ENCODE measurements at regions not wholly inside any gene's neighbourhood (a gene's known extent, or its start where the extent isn't known, plus 50 kb on each side); places are given as distances from the start of the nearest gene placed in this dataset.

- TF ChIP-seq CTCF (IDR thresholded peaks at IDR 0.05) = no peak
- TF ChIP-seq JUN (CRISPR knock-in tag; IDR thresholded peaks at IDR 0.05) = no peak
- TF ChIP-seq MAX (CRISPR knock-in tag; IDR thresholded peaks at IDR 0.05) = no peak
- TF ChIP-seq FOXP1 (CRISPR knock-in tag; IDR thresholded peaks at IDR 0.05; ENCODE audit: borderline replicate concordance) = no peak
- no peak for TF ChIP-seq ZSCAN18 (CRISPR knock-in tag; IDR thresholded peaks at IDR 0.05)
- TF ChIP-seq E2F4 (CRISPR knock-in tag; IDR thresholded peaks at IDR 0.05; ENCODE audit: borderline replicate concordance, low read depth) = no peak
Observed at GRCh38 chr3:74009961-74010844, 385.5 kb upstream of the PDZRN3 start.
